Coronary artery (tissue), 2 donors: ENCODE measurements at regions not wholly inside any gene's neighbourhood (a gene's known extent, or its start where the extent isn't known, plus 50 kb on each side); places are given as distances from the start of the nearest gene placed in this dataset.

Experiments used
- DNase-seq: peaks from one replicate; pipeline ENCODE4 v3.0.0-alpha.2; 2017; ENCODE audit warnings: low spot score
- H3K27ac ChIP-seq, 2 donors: fragments of 200-600 bp; sonication (generic); one replicate each; pipeline ENCODE4 v1.5.1; 2016 to 2019
- H3K4me3 ChIP-seq: fragments of 200-600 bp; sonication (generic); 2 replicates; pipeline ENCODE4 v1.5.1; 2016; ENCODE audit warnings: mild to moderate bottlenecking, moderate library complexity
- TF ChIP-seq, protein P1 (sequence below): fragments of 200-600 bp; sonication (generic); IDR thresholded peaks from one replicate; pipeline ENCODE4 v1.5.1; 2019; ENCODE audit warnings: antibody characterized with exemption

- DNase-seq, result no peak
- Histone ChIP-seq H3K4me3 (no peak overlapping the region), H3K27ac (no peak overlapping the region)
- TF ChIP-seq, protein P1, sequence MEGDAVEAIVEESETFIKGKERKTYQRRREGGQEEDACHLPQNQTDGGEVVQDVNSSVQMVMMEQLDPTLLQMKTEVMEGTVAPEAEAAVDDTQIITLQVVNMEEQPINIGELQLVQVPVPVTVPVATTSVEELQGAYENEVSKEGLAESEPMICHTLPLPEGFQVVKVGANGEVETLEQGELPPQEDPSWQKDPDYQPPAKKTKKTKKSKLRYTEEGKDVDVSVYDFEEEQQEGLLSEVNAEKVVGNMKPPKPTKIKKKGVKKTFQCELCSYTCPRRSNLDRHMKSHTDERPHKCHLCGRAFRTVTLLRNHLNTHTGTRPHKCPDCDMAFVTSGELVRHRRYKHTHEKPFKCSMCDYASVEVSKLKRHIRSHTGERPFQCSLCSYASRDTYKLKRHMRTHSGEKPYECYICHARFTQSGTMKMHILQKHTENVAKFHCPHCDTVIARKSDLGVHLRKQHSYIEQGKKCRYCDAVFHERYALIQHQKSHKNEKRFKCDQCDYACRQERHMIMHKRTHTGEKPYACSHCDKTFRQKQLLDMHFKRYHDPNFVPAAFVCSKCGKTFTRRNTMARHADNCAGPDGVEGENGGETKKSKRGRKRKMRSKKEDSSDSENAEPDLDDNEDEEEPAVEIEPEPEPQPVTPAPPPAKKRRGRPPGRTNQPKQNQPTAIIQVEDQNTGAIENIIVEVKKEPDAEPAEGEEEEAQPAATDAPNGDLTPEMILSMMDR, result no peak
These were observed 152.0 kb upstream of the TMC3 start for GRCh38 chr15:81526029-81526428.

DNA sequence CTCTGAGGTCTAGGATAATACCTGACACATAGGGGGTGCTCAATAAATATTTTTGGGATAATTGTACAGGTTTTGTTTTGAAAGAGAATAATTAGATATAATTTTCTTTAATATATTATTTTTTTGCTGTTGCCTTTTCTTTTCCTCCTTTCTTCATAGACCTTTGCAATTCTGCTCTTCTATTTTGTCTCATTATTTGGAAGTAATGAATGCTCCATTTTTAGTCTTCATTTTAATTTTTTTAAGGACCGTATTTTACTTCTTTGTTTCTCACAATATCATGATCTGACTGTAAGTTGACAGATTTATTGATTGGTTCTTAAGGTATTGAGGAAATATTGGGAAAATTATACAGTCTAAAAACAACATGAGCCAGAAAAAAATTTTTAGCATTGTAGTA is 150.5 kb upstream of the TMC3 start:
- no peak overlapping the region for H3K27ac ChIP-seq
- H3K4me3 ChIP-seq, result no peak overlapping the region
- TF ChIP-seq, protein P1, result no peak
- no peak for DNase-seq

DNA sequence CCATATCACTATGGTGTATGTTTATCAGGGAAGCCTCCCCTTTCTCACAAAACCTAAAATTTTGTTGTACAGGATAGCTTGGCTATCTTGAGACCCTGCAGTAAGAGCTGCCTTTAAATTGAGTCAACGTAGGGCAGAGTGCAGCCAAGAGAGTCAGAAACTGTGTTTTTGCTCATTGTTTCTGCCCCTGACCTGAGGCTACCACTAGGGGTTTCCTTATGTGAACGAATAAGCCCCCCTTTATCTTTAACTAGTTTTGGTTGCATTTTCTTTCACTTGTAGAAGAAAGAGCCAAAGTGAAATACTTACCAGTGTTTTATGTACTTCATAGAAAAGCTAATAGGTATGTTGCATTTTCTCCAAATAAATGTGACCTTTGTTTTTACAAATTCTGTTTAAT is 149.9 kb upstream of the TMC3 start:
- DNase-seq, result no peak
- TF ChIP-seq, protein P1, result no peak
- Histone ChIP-seq H3K27ac (no peak overlapping the region), H3K4me3 (no peak overlapping the region)

DNA sequence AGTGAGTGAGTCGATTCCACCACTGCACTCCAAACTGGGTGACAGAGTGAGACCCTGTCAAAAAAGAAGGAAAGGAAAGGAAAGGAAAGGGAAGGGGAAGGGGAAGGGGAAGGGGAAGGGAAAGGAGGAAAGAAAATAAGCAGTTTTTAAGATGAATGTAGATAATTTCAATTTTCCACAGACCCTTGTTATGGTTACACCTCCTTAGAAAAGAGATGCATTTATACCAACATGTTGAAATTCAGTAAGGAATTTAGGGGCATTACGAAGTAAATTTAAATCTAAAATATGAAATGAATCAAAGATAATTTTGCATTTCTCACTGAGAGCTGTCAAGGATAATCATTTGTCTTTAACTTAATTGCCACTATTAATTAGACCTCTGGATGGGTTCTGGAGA is 146.5 kb upstream of the TMC3 start:
- H3K4me3 ChIP-seq, result no peak overlapping the region
- H3K27ac ChIP-seq, result no peak overlapping the region
- TF ChIP-seq, protein P1, result no peak
- DNase-seq, result no peak

DNA sequence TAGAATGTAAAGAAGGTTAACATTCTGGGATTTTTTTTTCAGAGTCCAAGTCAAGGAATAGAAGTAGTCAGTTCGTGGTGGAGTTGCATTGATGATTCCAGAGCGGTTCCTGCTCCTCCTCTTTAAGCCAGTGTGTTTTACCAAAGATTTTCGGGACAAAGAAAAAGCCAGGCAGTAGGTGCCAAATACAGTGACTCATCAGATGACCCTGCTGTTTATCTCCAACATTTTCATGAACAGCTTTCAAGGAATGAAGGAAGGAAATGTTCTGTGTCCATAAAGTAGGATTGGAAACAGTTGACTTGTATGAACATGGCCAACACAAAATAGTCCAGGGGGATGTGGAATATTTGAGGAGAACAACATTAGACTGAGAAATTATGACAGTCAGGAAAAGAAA is 142.4 kb upstream of the TMC3 start:
- TF ChIP-seq, protein P1, result no peak
- no peak for DNase-seq
- Histone ChIP-seq H3K27ac (no peak overlapping the region), H3K4me3 (no peak overlapping the region)

DNA sequence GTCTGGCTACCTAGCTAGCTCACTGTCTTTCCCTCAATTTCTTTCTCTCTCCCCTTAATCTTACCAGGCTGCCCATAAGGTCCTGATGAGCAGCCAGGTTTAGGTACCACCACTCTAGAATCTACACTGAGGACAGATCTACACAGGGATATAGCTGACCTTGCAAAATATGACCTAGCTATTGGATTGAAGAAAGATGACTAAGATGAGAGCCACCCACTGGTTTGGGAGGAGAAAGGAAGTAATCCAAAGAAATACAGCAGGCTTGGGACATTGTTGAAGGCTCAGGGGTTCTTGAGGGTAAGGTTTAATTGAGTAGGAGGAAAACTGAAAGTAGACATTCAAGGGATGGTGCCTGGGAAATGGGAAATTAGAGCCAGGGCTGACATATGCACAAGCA is 142.0 kb upstream of the TMC3 start:
- no peak for DNase-seq
- TF ChIP-seq, protein P1, result no peak
- H3K27ac ChIP-seq, result no peak overlapping the region
- no peak overlapping the region for H3K4me3 ChIP-seq

DNA sequence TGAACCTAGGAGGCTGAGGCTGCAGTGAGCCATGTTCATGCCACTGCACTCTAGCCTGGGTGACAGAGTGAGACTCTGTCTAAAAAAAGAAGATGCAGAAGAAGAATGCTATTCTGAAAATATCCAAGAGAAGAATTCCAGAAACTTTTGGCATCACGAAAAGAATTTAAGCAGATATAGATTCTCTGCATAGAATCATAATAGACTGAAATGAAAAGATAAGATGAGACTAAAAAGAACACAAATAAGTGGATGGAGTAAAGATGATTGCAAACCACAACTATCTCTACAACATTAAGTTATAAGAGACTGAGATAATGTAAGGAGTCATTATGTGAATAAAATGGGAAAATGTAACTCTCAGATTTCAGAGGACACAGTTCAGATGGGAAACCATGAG is 140.7 kb upstream of the TMC3 start:
- DNase-seq, result no peak
- H3K4me3 ChIP-seq, result no peak overlapping the region
- TF ChIP-seq, protein P1, result no peak
- H3K27ac ChIP-seq, result no peak overlapping the region
